Activated CD8-positive, alpha-beta T cell treated with anti-CD3 and anti-CD28 coated beads for 36 hours (primary cell): ENCODE measurements at regions not wholly inside any gene's neighbourhood (a gene's known extent, or its start where the extent isn't known, plus 50 kb on each side); places are given as distances from the start of the nearest gene placed in this dataset.

Experiments
- ATAC-seq: fragments of 200-7000 bp; cut with Tn5 transposase; one replicate; pipeline ENCODE4 v1.10.0; 2021; ENCODE audit warnings: mild to moderate bottlenecking, moderate library complexity
- CTCF ChIA-PET: fragments of 350-600 bp; sonication (Branson Sonifier 250); formaldehyde crosslinking; loops from one replicate; lab custom pipeline; 2021; ENCODE audit warnings: antibody characterized with exemption; lab: Charles Lee
- POLR2A ChIA-PET: fragments of 350-600 bp; sonication (Branson Sonifier 250); formaldehyde crosslinking; loops from one replicate; lab custom pipeline; 2021; ENCODE audit warnings: antibody characterized with exemption; lab: Charles Lee
- DNase-seq: peaks from one replicate; pipeline ENCODE4 v3.0.0-alpha.2; 2020
- H3K27ac Mint-ChIP-seq: one replicate; pipeline ENCODE4 v1.8.0; 2021; ENCODE audit warnings: mild to moderate bottlenecking, mixed read lengths
- H3K27me3 Mint-ChIP-seq: one replicate; pipeline ENCODE4 v1.8.0; 2021; ENCODE audit warnings: mixed read lengths
- H3K36me3 Mint-ChIP-seq: one replicate; pipeline ENCODE4 v1.8.0; 2021; ENCODE audit warnings: low read depth, mixed read lengths
- H3K4me1 Mint-ChIP-seq: one replicate; pipeline ENCODE4 v1.8.0; 2021; ENCODE audit warnings: low read depth, mixed read lengths
- H3K4me3 Mint-ChIP-seq: one replicate; pipeline ENCODE4 v1.8.0; 2021; ENCODE audit warnings: mild to moderate bottlenecking, moderate library complexity, mixed read lengths
- H3K9me3 Mint-ChIP-seq: one replicate; pipeline ENCODE4 v1.8.0; 2021; ENCODE audit warnings: mixed read lengths
- intact Hi-C: fragments of 100-400 bp; cut with micrococcal nuclease; formaldehyde crosslinking; loops from one replicate; pipeline ENCODE4 v1.10.0; 2022
- TF ChIP-seq, protein P1 (sequence below): fragments of 200-600 bp; IDR thresholded peaks from one replicate; pipeline ENCODE4 v1.8.0; 2022; ENCODE audit warnings: antibody characterized with exemption, mild to moderate bottlenecking

DNA sequence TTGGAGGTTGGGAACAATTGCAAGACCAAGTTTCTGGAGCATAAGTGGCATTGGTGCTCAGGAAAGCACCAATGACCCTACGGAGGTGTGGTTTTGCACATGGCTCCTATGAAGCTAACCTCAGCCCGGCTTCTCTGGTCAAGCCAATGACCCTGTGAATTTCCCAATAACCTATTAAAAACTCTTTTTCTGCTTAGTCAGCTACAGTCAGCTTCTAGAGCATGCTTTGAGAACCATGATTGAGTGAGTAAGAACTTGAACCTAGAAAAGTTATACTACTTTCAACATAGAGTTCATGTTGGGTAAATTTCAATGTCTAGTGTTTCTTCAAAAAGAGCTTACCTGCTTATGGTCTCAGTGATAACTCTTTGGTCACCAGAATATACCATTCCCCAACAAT lies 163.2 kb downstream of the RSL24D1 start:
- H3K4me1 Mint-ChIP-seq, result no peaks in the 10 kb centered on the region
- H3K36me3 Mint-ChIP-seq, result no peaks in the 10 kb centered on the region
- no peaks in the 10 kb centered on the region for H3K9me3 Mint-ChIP-seq
- ATAC-seq, result no peak
- ChIA-PET POLR2A (no interaction called here), CTCF (no interaction called here)
- H3K27me3 Mint-ChIP-seq, result peaks cover 2% of the 10 kb centered on the region
- intact Hi-C loops, result no loop called here
- TF ChIP-seq, protein P1, sequence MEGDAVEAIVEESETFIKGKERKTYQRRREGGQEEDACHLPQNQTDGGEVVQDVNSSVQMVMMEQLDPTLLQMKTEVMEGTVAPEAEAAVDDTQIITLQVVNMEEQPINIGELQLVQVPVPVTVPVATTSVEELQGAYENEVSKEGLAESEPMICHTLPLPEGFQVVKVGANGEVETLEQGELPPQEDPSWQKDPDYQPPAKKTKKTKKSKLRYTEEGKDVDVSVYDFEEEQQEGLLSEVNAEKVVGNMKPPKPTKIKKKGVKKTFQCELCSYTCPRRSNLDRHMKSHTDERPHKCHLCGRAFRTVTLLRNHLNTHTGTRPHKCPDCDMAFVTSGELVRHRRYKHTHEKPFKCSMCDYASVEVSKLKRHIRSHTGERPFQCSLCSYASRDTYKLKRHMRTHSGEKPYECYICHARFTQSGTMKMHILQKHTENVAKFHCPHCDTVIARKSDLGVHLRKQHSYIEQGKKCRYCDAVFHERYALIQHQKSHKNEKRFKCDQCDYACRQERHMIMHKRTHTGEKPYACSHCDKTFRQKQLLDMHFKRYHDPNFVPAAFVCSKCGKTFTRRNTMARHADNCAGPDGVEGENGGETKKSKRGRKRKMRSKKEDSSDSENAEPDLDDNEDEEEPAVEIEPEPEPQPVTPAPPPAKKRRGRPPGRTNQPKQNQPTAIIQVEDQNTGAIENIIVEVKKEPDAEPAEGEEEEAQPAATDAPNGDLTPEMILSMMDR, result no peak
- no peak overlapping the region for H3K4me3 Mint-ChIP-seq
- DNase-seq, result no peak
- no peak overlapping the region for H3K27ac Mint-ChIP-seq

DNA sequence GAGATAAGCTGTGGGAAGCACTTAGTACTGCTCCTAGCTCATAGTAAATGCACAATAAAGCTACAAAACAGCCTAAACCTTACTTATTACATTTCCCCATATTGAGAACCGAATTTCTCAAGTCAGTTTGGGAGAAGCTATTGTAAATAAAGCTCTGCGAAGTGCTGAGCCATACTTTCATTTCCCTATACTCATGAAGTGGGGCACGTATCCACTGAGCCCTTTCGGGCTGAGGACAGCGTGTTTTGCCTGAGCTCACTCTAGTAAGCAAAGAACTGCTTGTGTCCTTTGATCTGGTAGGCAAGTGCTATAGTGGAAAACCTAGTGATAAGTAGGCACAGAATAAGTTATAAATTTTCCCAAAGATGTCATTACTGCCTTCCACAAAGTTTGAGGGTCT lies 165.0 kb downstream of the RSL24D1 start:
- CTCF ChIA-PET, result interaction anchor here (1.8 kb wide), 1 partner anchor 12 kb away, joined by 4 read pairs; no protein-coding TSS in a partner anchor
- intact Hi-C loops, result no loop called here

GRCh38 chr15:55026381-55026780 lies 170.4 kb downstream of the RSL24D1 start:
- POLR2A ChIA-PET, result no interaction called here
- CTCF ChIA-PET, result interaction anchor here (1.6 kb wide), 1 partner anchor 16 kb away, joined by 3 read pairs; no protein-coding TSS in a partner anchor
- ATAC-seq, result no peak
- H3K36me3 Mint-ChIP-seq, result no peaks in the 10 kb centered on the region
- no peak overlapping the region for H3K4me3 Mint-ChIP-seq
- peaks cover 19% of the 10 kb centered on the region for H3K27me3 Mint-ChIP-seq
- H3K9me3 Mint-ChIP-seq, result no peaks in the 10 kb centered on the region
- H3K4me1 Mint-ChIP-seq, result no peaks in the 10 kb centered on the region
- TF ChIP-seq, protein P1, result no peak
- H3K27ac Mint-ChIP-seq, result no peak overlapping the region
- DNase-seq, result no peak
- intact Hi-C loops, result no loop called here

More for the DNA sequence above, 165.0 kb downstream of the RSL24D1 start:
- Mint-ChIP-seq H3K36me3 (no peaks in the 10 kb centered on the region), H3K9me3 (no peaks in the 10 kb centered on the region), H3K27ac (no peak overlapping the region), H3K4me1 (no peaks in the 10 kb centered on the region), H3K27me3 (peaks cover 5% of the 10 kb centered on the region), H3K4me3 (no peak overlapping the region)
- TF ChIP-seq, protein P1, result no peak
- DNase-seq, result no peak
- POLR2A ChIA-PET, result no interaction called here
- ATAC-seq, result no peak

DNA sequence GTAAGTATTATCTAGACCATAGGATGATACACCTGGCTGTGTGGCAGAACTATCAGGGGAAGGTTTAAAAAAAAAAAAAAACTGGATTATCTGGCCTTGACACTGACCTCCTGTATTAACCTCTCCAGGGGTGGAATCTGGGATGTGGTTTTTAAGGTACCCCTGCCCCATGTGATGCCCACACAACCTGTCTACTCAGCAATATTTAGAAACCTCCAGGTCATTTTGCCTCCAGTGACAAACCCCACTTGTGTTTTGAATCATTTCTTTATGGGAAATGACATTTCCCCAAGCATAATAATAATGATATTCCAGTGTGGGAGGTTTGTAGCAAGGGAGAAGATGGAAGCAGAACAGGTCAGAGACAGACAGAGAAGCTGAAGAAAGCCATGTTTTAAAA lies 179.1 kb downstream of the RSL24D1 start:
- H3K36me3 Mint-ChIP-seq, result no peaks in the 10 kb centered on the region
- H3K4me3 Mint-ChIP-seq, result no peak overlapping the region
- intact Hi-C loops, result no loop called here
- ATAC-seq, result no peak
- DNase-seq, result no peak
- POLR2A ChIA-PET, result no interaction called here
- H3K9me3 Mint-ChIP-seq, result no peaks in the 10 kb centered on the region
- H3K27ac Mint-ChIP-seq, result no peak overlapping the region
- TF ChIP-seq, protein P1, result no peak
- H3K4me1 Mint-ChIP-seq, result no peaks in the 10 kb centered on the region
- peaks cover 6% of the 10 kb centered on the region for H3K27me3 Mint-ChIP-seq
- CTCF ChIA-PET, result no interaction called here

DNA sequence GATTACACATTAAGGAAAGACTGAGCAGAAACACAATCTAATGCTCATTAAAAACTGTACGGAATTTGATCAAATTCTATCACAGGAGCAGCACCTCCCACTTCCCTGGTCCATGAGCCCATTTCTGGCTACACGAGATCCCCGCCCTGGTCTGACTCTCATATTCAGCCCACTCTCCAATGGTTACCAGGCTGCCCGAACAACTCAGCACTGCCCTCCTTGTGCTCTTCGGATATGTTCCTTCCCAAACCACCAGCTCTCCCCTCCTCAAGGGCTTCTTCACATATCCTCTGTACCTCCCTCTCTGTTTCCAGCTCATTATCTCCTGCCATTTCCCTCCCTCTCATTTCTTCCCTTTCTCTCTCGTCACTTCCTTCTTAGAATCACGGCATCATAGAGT lies 180.5 kb downstream of the RSL24D1 start:
- intact Hi-C loops, result no loop called here
- Mint-ChIP-seq H3K27ac (no peak overlapping the region), H3K27me3 (peaks cover 6% of the 10 kb centered on the region), H3K4me3 (no peak overlapping the region), H3K4me1 (no peaks in the 10 kb centered on the region), H3K9me3 (no peaks in the 10 kb centered on the region), H3K36me3 (no peaks in the 10 kb centered on the region)
- ChIA-PET CTCF (no interaction called here), POLR2A (no interaction called here)
- no peak for ATAC-seq
- TF ChIP-seq, protein P1, result no peak
- DNase-seq, result no peak
